Liver (tissue), 3 donors: ENCODE measurements at regions not wholly inside any gene's neighbourhood (a gene's known extent, or its start where the extent isn't known, plus 50 kb on each side); places are given as distances from the start of the nearest gene placed in this dataset.
"Not testable (repeated sequence)": the region's sequence is repeated elsewhere in the genome, so short reads cannot be mapped to it uniquely, and the experiment has no call there.

ENCODE experiments used
- CTCF ChIP-seq: fragments of 150-350 bp; IDR thresholded peaks from 2 replicates; pipeline ENCODE4 v1.5.1; 2017; ENCODE audit warnings: improper control_type of control experiment, low read depth, low read length; ENCODE audit not compliant: missing input control
- EGR1 ChIP-seq, 2 donors: IDR thresholded peaks; 2 replicates each; pipeline ENCODE4 v1.6.1; 2016 to 2018; ENCODE audit warnings: antibody characterized with exemption in 2 of 2, low read depth in 2 of 2
- GABPA ChIP-seq, 2 donors: IDR thresholded peaks in 1 of 2; conservative IDR thresholded peaks in 1 of 2; 2 replicates each; pipeline ENCODE4 v1.6.1; 2016; ENCODE audit warnings: antibody characterized with exemption in 2 of 2, mild to moderate bottlenecking in 1 of 2, moderate library complexity in 1 of 2
- MAX ChIP-seq: IDR thresholded peaks from 2 replicates; pipeline ENCODE4 v1.6.1; 2016; ENCODE audit warnings: antibody characterized with exemption
- NR2F2 ChIP-seq: IDR thresholded peaks from 2 replicates; pipeline ENCODE4 v1.6.1; 2016; ENCODE audit warnings: antibody characterized with exemption
- RAD21 ChIP-seq, 2 donors: IDR thresholded peaks; 2 replicates each; pipeline ENCODE4 v1.6.1; 2016; ENCODE audit warnings: antibody characterized with exemption in 2 of 2, mild to moderate bottlenecking in 2 of 2
- REST ChIP-seq: IDR thresholded peaks from 2 replicates; pipeline ENCODE4 v1.6.1; 2016; ENCODE audit warnings: antibody characterized with exemption, mild to moderate bottlenecking
- RXRA ChIP-seq, 2 donors: IDR thresholded peaks; 2 replicates each; pipeline ENCODE4 v1.6.1; 2017 to 2018; ENCODE audit warnings: antibody characterized with exemption in 2 of 2, mild to moderate bottlenecking in 1 of 2
- SP1 ChIP-seq: IDR thresholded peaks from 2 replicates; pipeline ENCODE4 v1.6.1; 2018; ENCODE audit warnings: antibody characterized with exemption, mild to moderate bottlenecking
- TAF1 ChIP-seq: conservative IDR thresholded peaks from 2 replicates; pipeline ENCODE4 v1.6.1; 2016; ENCODE audit warnings: antibody characterized with exemption, mild to moderate bottlenecking
- YY1 ChIP-seq: IDR thresholded peaks from 2 replicates; pipeline ENCODE4 v1.6.1; 2016; ENCODE audit warnings: antibody characterized with exemption, mild to moderate bottlenecking
- ZBTB33 ChIP-seq: IDR thresholded peaks from 2 replicates; pipeline ENCODE4 v1.6.1; 2016; ENCODE audit warnings: antibody characterized with exemption
- donor health status: healthy.
- donor health status: healthy.

GRCh38 chr11:101231207-101231834 lies 101.7 kb upstream of the PGR start:
- TF ChIP-seq TAF1; CTCF; MAX; RXRA (IDR thresholded peaks at IDR 0.05); RAD21 (IDR thresholded peaks at IDR 0.05); EGR1 (IDR thresholded peaks at IDR 0.05; ENCODE audit: low read depth in 2 of 2); SP1; YY1; GABPA (IDR thresholded peaks at IDR 0.05 in 1 of 2, conservative IDR thresholded peaks at IDR 0.05 in 1 of 2); ZBTB33; REST; NR2F2: not testable (repeated sequence)
